GM23338 (cell line): ENCODE measurements at regions not wholly inside any gene's neighbourhood (a gene's known extent, or its start where the extent isn't known, plus 50 kb on each side); places are given as distances from the start of the nearest gene placed in this dataset.

Experiments used
- ATAC-seq: fragments of 200-7000 bp; cut with Tn5 transposase; 3 replicates; pipeline ENCODE4 v1.9.1; 2020
- DNase-seq: peaks from one replicate; pipeline ENCODE4 v3.0.0-alpha.2; 2015; ENCODE audit warnings: low spot score
- H2AFZ ChIP-seq: fragments of 200-600 bp; sonication (generic); 2 replicates; pipeline ENCODE4 v1.8.0; 2016; ENCODE audit warnings: antibody characterized with exemption, mild to moderate bottlenecking, moderate library complexity
- H3F3A ChIP-seq: fragments of 200-600 bp; sonication (generic); replicated peaks from 2 replicates; pipeline ENCODE4 v1.8.0; 2017; ENCODE audit warnings: antibody characterized with exemption, mixed run types, low read depth
- H3K27ac ChIP-seq: fragments of 200-600 bp; sonication (generic); 2 replicates; pipeline ENCODE4 v1.6.1; 2016; ENCODE audit warnings: low read depth
- H3K27me3 ChIP-seq: fragments of 200-600 bp; sonication (generic); 2 replicates; pipeline ENCODE4 v1.8.0; 2016; ENCODE audit warnings: mild to moderate bottlenecking, mixed run types, moderate library complexity; ENCODE audit not compliant: insufficient read depth
- H3K36me3 ChIP-seq: fragments of 200-600 bp; sonication (generic); 2 replicates; pipeline ENCODE4 v1.8.0; 2016; ENCODE audit warnings: mild to moderate bottlenecking; ENCODE audit not compliant: insufficient read depth
- H3K4me1 ChIP-seq: fragments of 200-600 bp; sonication (generic); 2 replicates; pipeline ENCODE4 v1.8.0; 2016; ENCODE audit warnings: mild to moderate bottlenecking, moderate library complexity; ENCODE audit not compliant: insufficient read depth
- H3K4me2 ChIP-seq: fragments of 200-600 bp; sonication (generic); 2 replicates; pipeline ENCODE4 v1.7.1; 2017; ENCODE audit warnings: mixed run types
- H3K4me3 ChIP-seq: fragments of 200-600 bp; sonication (generic); 2 replicates; pipeline ENCODE4 v1.6.1; 2016; ENCODE audit warnings: mixed run types
- H3K79me2 ChIP-seq: fragments of 200-600 bp; sonication (generic); replicated peaks from 2 replicates; pipeline ENCODE4 v1.8.0; 2017; ENCODE audit warnings: mild to moderate bottlenecking; ENCODE audit not compliant: insufficient read depth
- H3K9me2 ChIP-seq: fragments of 200-600 bp; sonication (generic); 2 replicates; pipeline ENCODE4 v1.8.0; 2017; ENCODE audit not compliant: insufficient read depth
- H4K20me1 ChIP-seq: fragments of 200-600 bp; sonication (generic); replicated peaks from 2 replicates; pipeline ENCODE4 v1.8.0; 2017; ENCODE audit warnings: mild to moderate bottlenecking; ENCODE audit not compliant: insufficient read depth
- H3K27ac Mint-ChIP-seq: 2 replicates; pipeline ENCODE4 v1.8.0; 2020; ENCODE audit warnings: inconsistent platforms, mild to moderate bottlenecking, moderate library complexity, mixed read lengths
- H3K27me3 Mint-ChIP-seq: 3 replicates; pipeline ENCODE4 v1.8.0; 2022; ENCODE audit warnings: low read depth, mild to moderate bottlenecking, moderate library complexity, mixed read lengths, inconsistent platforms; ENCODE audit not compliant: insufficient read depth, poor library complexity
- H3K36me3 Mint-ChIP-seq: 3 replicates; pipeline ENCODE4 v1.8.0; 2021; ENCODE audit warnings: low read depth, mild to moderate bottlenecking, inconsistent platforms, moderate library complexity, mixed read lengths
- H3K4me1 Mint-ChIP-seq: 3 replicates; pipeline ENCODE4 v1.8.0; 2020; ENCODE audit warnings: mild to moderate bottlenecking, inconsistent platforms, mixed read lengths
- H3K4me3 Mint-ChIP-seq: 3 replicates; pipeline ENCODE4 v1.8.0; 2021; ENCODE audit warnings: moderate library complexity, mild to moderate bottlenecking, inconsistent platforms, mixed read lengths
- H3K9me3 Mint-ChIP-seq: 3 replicates; pipeline ENCODE4 v1.8.0; 2020; ENCODE audit warnings: moderate library complexity, mild to moderate bottlenecking, inconsistent platforms, mixed read lengths
- CREB1 ChIP-seq: fragments of 250-450 bp; sonication (Bioruptor Pico); IDR thresholded peaks from 2 replicates; pipeline ENCODE4 v1.5.0; 2020; ENCODE audit warnings: low read depth, mild to moderate bottlenecking, moderate library complexity
- CTCF ChIP-seq, 2 experiments: fragments of 200-600 bp in 1 of 2; sonication (generic) in 1 of 2; conservative IDR thresholded peaks; 2 replicates each; pipeline versions ENCODE4 v1.5.1 to v1.6.1; 2016 to 2017; ENCODE audit warnings: antibody characterized with exemption in 2 of 2, low read depth in 2 of 2, mild to moderate bottlenecking in 2 of 2, moderate library complexity in 1 of 2
- ETS1 ChIP-seq: IDR thresholded peaks from 2 replicates; pipeline ENCODE4 v1.6.1; 2016; ENCODE audit warnings: antibody characterized with exemption
- EZH2 ChIP-seq: fragments of 200-600 bp; sonication (generic); IDR thresholded peaks from one replicate; pipeline ENCODE4 v1.8.0; 2017; ENCODE audit warnings: antibody characterized with exemption, mild to moderate bottlenecking, low read depth; ENCODE audit not compliant: unreplicated experiment
- NANOG ChIP-seq: IDR thresholded peaks from 2 replicates; pipeline ENCODE4 v1.6.1; 2016; ENCODE audit warnings: antibody characterized with exemption, borderline replicate concordance
- REST ChIP-seq: IDR thresholded peaks from one replicate; pipeline ENCODE4 v1.6.1; 2018; ENCODE audit warnings: antibody characterized with exemption; ENCODE audit not compliant: unreplicated experiment
- STAT1 ChIP-seq: IDR thresholded peaks from one replicate; pipeline ENCODE4 v1.6.1; 2016; ENCODE audit warnings: antibody characterized with exemption; ENCODE audit not compliant: unreplicated experiment
- ZNF114 ChIP-seq: fragments of 250-450 bp; sonication (Bioruptor Pico); IDR thresholded peaks from 2 replicates; pipeline ENCODE4 v1.5.0; 2020; ENCODE audit warnings: mild to moderate bottlenecking, moderate library complexity
- ZNF462 ChIP-seq: fragments of 250-450 bp; sonication (Bioruptor Pico); IDR thresholded peaks from 2 replicates; pipeline ENCODE4 v1.5.0; 2020; ENCODE audit warnings: mild to moderate bottlenecking, moderate library complexity

GRCh38 chr3:62970648-62971047 lies 95.4 kb upstream of the CADPS start:
- Mint-ChIP-seq H3K36me3 (0 out of 3 replicates have a peak, but pooled peaks cover 5% of the 10 kb centered on the region), H3K27ac (no peak overlapping the region), H3K27me3 (no peaks in the 10 kb centered on the region), H3K9me3 (no peaks in the 10 kb centered on the region), H3K4me3 (no peak overlapping the region), H3K4me1 (peaks cover 6% of the 10 kb centered on the region; the same call in 2 of the 3 replicates)
- Histone ChIP-seq H3K27ac (no peak overlapping the region), H4K20me1 (no peaks in the 10 kb centered on the region), H3K27me3 (no peaks in the 10 kb centered on the region), H3K36me3 (no peaks in the 10 kb centered on the region), H3K79me2 (no peaks in the 10 kb centered on the region), H3F3A (no peaks in the 10 kb centered on the region), H2AFZ (no peak overlapping the region), H3K4me1 (peaks cover 3% of the 10 kb centered on the region; the same call in 1 of the 2 replicates), H3K4me2 (no peak overlapping the region), H3K4me3 (no peak overlapping the region), H3K9me2 (no peaks in the 10 kb centered on the region)
- DNase-seq (no peak), ATAC-seq (no peak)
- TF ChIP-seq STAT1: no peak
- TF ChIP-seq NANOG: no peak
- TF ChIP-seq CREB1 (CRISPR knock-in tag): no peak
- no peak for TF ChIP-seq EZH2
- TF ChIP-seq ZNF114 (CRISPR knock-in tag): no peak

GRCh38 chr3:62975566-62975965 lies 100.3 kb upstream of the CADPS start:
- no peaks in the 10 kb centered on the region for H3K36me3 Mint-ChIP-seq
- H3K9me2 ChIP-seq: no peaks in the 10 kb centered on the region
- no peak overlapping the region for H3K4me3 Mint-ChIP-seq
- peaks cover 3% of the 10 kb centered on the region; the same call in 1 of the 2 replicates for H3K4me1 ChIP-seq
- DNase-seq (no peak), ATAC-seq (no peak)
- no peak overlapping the region for H2AFZ ChIP-seq
- H3K27ac ChIP-seq: no peak overlapping the region
- no peak overlapping the region for H3K27ac Mint-ChIP-seq
- no peak overlapping the region for H3K4me3 ChIP-seq
- H3K36me3 ChIP-seq: no peaks in the 10 kb centered on the region
- no peak overlapping the region for H3K4me2 ChIP-seq
- no peaks in the 10 kb centered on the region for H3K27me3 ChIP-seq
- no peaks in the 10 kb centered on the region for H4K20me1 ChIP-seq
- no peaks in the 10 kb centered on the region for H3F3A ChIP-seq
- H3K9me3 Mint-ChIP-seq: no peaks in the 10 kb centered on the region
- no peaks in the 10 kb centered on the region for H3K27me3 Mint-ChIP-seq
- H3K4me1 Mint-ChIP-seq: peaks cover 4% of the 10 kb centered on the region; the same call in 2 of the 3 replicates
- no peaks in the 10 kb centered on the region for H3K79me2 ChIP-seq
- TF ChIP-seq ZNF114 (CRISPR knock-in tag): no peak
- TF ChIP-seq REST: no peak
- TF ChIP-seq EZH2: no peak
- no peak for TF ChIP-seq NANOG
- TF ChIP-seq CTCF (conservative IDR thresholded peaks at IDR 0.05; ENCODE audit: low read depth in 2 of 2): no peak
- no peak for TF ChIP-seq ZNF462 (CRISPR knock-in tag)
- TF ChIP-seq ETS1: no peak
